HG03457 (cell line): ENCODE measurements at regions not wholly inside any gene's neighbourhood (a gene's known extent, or its start where the extent isn't known, plus 50 kb on each side); places are given as distances from the start of the nearest gene placed in this dataset.
"Not testable (repeated sequence)": the region's sequence is repeated elsewhere in the genome, so short reads cannot be mapped to it uniquely, and the experiment has no call there.

Experiments
- ATAC-seq: cut with Tn5 transposase; IDR thresholded peaks from one replicate; pipeline ENCODE4 v1.9.1; 2021; ENCODE audit warnings: moderate number of reproducible peaks; ENCODE audit not compliant: unreplicated experiment

DNA sequence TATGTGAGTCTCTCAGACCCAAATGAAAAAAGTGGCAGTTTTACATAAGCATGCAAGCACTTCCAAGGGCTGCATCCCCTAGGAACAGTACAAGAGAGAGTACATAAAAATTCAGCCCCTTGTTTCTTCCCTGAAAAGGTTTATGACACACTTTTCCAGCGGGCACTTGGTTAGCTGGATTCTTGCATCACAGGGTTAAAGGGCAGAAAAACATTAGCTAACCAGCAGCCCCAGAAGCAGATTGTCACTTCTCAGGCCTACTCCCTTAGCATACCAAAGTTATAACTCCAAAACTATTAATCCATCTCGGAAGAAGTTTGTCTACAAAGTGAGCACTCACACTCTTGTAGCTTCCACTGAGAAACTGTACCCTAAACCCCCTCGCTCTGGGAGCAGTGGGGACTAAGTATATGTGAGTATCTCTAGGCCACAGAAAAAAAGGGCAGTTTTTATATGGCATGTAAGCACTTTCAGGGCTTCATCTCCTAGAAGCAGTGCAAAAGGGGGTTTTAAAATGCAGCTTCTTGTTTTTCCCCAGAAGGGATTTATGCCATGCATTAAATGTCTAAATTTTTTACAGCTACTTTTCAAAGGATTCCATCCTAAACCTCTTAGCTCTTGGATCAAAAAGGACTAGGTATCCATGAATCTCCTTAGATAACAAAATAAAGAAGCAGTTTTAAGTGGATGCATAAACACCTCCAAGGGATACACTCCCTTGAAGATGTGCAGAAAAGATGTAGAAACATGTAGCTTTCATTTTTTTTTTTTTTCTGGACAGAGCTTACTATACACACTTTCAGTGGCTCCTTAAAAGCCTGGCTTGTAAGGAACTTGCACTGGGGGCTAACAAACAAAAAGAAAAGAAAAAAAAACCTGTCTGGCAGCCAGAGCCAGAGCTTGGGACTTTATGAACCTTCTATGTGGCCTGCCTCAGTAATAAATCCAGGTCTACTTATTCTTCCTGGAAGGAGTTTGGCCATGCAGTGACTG, 956.7 kb downstream of the CCSER2 start:
- no peak for ATAC-seq

DNA sequence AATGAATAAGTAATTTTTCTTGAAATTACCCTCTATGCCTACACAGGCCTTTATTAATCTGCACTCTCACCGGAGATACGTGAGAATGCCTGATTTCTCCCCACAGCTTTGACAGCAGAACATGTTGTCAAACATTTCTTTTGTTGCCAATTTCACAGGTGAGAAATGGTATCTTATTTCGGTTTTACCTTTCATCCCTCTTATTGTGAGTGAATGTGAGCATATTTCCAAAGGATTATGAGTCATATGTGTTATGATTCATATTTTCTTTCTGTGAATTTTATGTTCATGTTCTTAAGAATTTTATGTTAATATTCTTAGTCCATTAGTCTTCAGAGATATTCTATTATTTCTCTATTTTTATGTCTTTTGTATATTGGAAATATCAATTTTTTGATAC, 965.1 kb downstream of the CCSER2 start:
- ATAC-seq = no peak

DNA sequence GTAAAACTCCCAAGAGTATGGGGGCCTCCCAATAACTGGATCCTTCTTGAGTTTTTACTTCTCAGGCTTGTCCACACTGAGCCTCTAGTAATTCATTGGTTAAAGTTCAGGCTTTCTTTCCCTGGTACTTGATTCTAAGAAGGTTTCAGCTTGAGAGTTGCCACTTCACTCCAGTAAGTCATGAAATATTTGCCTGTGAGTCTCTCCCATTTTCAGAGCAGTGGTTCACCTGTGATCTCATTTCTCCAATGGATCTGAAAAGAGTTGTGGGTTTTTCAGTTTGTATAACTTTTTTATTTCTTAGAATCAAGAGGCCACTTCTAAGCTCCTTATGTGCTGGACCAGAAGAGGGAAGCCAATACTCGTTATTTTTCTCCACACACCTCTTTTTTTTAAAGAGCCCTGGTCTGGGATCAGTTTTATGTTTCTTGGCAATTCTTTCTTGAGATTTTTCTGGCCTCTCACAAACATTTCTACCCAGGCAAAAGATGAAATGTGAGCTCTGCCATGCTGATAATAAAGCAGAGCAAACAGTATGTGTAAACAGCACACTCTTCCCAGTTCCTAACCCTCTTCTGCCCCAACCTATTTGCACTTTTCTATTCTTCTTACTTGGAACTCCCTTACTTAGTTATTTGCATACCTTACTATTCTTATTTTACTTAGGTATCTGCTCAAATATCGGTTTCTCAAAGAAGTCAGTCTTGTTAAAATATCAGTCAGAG, 983.4 kb downstream of the CCSER2 start:
- no peak for ATAC-seq

DNA sequence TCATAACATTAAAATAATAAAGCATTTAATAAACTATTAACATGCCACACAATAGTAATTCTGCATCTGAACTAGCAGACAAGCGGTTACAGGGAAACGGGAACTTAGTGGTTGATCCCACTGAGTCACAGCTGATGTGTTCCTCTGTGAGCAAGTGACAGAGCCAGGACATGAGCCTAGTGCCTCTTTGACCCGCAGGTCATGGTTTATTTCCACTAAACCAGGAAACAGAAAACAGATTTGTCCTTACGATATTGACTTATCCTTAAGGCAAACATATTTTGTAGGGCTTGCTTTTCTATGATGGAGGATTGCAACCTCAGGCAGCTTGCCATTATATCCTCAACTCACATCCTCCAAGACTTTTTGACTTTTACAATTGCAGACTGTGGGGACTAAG, 987.3 kb downstream of the CCSER2 start:
- ATAC-seq = no peak

DNA sequence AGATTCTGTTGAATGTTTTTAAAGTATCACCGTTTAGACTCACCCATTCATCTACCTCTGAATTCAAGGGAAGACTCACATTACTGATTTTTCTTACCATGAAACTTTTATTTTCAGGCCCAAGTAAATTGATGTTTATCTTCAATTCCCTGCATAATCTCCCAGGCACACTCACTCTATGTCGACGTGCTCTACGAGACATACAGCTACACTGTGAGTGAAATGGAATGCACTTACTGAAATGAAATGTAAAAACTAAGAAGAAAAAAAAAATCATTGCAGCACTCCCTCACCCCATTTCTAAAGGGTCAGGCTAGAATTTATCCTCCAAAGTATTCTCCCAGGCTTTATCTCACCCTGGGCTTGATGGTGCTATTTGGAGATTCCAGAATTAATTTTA, 987.9 kb downstream of the CCSER2 start:
- ATAC-seq = no peak

DNA sequence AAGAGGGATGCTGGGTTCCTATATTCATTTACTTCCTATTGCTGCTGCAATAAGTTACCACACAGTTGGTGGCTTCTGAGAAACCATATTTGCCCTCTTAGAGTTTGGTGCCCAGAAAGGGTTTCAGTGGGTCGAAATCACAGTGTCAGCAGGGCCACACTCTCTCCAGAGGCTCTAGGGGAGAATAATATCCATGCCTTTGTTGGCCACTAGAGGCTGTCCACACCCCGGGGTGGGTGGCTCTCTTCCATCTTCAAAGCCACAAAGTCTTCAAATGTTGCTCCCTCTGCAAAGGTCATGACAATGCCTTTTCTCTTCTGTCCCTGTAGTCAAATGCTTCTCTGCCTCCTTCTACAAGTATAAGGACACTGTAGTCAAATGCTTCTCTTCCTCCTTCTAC, 989.4 kb downstream of the CCSER2 start:
- no peak for ATAC-seq

DNA sequence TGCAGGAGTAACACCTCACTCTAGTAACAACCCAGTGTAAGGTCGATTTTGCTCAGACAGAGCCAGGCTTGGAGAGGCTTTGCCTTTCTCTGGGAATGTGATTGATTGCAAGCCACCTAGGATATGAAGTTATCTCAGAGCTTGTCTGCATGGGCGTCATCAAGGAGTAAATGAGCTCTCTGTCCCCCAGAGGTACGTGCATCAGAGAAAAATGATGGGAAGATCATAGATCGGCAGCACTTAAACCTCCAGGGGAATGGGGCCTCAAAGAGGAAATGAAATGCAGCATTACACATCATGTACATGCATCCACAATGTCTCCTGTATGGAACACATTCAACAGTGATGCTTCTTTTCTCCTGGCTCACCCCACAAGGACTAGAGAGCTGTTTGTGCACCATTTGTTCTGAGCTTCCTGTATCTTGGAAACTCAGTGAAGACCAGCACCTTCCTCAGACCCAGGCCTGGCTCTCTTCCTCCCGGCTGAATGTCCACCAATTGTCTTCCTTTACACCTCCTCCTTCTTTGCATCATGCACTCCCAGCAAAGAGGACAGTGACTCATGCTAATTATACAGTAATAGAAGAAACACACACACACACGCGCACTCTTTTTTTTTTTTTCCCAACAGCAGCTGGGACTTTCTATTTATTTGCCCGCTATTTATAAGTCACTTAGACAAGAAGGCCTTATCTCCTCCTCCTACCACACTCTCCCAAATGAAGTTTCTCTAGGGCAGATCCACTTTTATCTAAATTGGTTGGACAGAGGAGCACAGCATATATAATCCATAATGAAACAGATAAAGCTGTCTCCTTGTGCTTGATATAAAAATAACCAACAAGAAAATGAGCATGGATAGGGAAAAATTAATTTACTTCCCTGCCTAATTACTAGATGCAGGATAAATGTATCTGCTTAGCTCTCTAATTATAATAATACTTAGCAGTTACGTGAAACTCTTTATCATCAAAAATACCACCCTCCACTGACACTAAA, 990.7 kb downstream of the CCSER2 start:
- no peak for ATAC-seq

DNA sequence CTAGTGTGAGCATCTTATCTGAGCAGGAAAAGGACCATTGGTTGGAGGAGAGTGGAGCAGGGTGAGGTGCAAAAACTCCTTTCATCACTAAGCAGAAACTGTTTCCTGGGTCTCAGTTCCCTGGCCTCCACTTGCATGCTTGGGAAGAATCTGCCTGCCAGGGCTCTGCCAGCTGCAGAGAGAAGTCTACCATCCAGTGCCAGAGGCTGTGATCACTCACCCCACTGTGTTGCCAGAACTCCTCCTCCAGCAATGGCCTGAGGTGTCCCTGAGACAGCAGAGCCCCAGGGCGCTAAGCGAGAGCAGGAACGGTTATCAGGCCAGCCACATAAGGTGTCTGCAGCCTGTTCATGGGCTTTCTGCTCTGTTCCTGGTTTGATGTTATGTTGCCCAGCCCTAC, 991.4 kb downstream of the CCSER2 start:
- ATAC-seq = no peak

DNA sequence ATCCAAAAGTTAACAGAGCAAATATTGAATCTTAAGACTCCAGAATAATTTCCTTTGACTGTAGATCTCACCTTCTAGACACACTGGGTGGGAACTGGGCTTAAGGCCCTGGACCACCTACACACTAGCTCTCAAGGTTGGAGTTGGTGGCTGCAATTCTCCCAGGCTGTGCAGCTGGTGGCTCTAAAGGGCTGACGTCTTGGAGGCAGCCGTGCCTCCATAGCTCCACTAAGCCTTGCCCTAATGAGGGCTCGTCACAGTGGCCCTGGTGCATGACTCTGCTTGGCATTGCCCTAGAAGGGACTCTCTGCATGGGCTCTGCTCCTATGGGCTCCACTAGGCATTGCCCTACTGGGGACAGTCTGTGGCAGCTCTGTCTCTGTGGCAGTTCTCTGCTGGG, 1005.2 kb downstream of the CCSER2 start:
- no peak for ATAC-seq

DNA sequence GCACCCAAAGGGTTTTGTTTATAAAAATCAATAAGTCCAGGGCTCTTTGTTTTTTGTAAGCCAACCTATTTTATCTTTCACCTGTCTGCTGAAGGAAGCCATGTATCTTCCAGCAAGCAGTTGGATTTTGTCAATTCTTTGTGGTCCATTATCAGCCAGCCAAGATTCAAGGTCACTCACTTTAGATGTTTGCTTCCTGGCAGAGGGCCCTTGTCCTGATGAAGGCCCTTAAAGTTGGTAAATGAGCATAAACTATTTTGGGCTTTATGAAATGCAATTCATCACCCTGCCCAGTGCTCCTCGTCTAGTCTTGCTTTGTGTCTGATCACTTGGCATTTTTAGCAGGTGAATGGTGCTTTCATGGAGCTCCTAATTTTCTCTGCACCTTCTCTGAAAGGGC, 1004.2 kb downstream of the GRID1 start:
- ATAC-seq = no peak

DNA sequence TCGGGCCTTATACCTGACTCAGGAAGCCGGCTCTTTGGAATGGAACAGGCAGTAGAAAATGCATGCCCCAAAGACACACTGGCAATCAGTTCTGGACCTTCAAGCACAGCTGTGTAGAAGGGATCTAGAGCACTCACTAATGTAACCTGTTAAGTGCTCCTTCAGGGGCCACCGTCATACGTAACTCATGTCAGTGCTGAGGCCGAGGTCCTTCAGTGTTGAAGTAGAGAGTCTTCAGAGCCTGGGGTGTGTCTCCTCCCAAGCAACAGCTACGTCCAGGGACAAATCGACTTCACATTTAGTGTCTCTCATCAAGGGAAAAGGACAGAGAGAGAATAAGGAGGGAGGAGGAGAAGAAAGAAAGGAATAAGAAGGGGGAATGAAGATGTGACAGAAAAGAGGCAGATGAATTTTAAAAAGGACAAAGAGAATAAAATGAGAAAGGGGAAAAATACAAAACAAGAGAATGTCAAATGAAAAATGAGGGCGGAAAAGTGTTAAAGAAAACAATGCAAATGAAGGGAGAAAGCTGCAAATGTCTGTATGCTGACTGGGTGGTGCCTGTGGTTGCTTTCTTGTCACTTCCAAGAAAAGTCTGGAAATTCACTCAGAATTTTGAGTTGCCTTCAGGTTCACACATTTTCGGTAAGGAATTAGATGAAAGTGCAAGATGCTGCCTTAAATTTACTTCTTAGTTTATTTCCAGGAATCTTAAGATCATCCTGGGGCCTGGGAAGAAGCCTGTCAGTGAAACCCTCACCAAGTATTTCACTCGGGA, 989.4 kb downstream of the GRID1 start:
- no peak for ATAC-seq

DNA sequence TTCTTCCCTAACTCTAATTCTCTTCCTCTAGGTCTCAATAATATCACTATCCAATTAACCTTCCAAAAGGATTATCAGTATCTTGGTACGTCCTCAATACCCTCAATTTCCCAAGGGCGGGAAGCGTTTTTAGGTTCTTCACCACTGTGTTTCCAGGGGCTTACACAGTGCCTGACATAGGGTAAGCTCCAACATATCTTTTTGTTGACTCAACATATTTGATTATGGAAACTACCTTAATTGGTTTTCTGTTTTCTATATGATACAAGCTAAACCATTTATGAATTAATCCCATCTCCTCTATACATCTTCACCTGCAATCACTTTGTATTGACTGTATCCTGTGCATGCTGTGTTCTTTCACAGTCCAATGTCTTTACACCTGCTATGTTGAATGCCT, 987.3 kb downstream of the GRID1 start:
- ATAC-seq = no peak

DNA sequence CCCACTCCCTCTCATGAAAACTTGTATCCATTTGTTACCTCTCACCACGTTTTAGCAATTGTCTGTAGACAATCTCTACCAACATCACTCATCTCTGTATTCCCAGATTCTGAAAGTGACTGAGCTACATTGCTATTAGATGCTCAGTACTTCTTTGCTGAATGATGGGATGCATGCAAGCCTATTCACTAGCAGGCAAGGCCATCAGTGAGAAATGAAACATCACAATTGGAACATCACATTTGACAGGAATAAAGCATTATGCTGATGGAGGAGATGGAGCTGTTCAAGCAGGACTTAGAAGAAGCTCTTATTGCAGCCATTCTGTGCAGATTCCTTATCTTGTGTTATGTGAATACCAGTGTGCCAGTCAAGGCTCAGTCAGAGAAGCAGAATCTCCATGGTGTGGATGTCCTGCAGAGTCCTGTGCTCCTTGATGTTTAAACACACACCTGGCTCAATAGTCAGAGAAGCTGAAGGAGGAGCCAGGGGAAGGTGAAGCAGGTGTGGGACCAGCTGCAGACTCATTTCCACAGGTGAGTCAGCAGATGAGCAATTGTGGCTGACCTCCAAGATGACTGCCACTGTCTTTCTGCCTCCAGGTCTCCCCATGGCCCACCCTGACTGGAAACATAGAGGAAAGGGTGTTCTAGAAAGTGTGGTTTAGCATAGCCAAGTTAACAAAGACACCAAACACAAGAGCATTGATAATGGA, 965.5 kb downstream of the GRID1 start:
- ATAC-seq = no peak

DNA sequence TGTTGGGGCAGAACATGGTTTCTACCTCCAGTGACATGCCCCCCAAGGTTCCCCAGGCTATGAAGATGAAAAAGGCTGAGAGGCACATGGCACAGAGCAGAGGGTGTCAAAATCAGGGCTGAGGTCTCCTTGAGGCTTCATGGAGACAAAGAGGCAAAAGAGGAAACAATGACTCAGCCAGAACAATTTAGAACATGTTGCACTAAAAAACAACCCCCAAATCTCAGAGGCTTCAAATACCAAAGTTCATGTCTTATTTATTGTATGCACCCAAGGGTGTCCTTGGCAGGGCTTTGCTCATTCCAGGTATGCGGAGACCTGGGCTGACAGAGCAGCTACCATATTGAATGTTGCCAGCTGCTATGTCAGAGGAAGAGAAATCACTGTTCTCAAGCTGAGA, 964.1 kb downstream of the GRID1 start:
- no peak for ATAC-seq

DNA sequence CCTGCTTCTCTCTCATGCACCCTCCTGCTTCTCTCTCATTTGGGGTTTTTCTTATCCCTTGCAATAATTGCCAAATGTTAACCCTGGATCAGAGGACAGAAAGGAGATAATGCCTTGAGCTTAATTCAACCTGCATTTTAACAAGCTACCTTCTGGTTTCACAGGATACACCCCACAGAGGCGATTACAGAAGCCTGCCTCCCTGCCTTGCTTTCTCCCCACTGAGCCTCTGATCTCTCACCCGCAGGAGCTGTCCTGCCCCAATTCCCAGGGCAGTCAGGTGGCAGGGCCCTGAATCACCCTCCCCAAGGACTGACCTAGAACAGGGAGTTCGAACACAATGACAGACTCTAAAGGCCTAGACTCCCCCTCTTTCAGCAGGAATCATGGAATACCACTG, 959.5 kb downstream of the GRID1 start:
- no peak for ATAC-seq

DNA sequence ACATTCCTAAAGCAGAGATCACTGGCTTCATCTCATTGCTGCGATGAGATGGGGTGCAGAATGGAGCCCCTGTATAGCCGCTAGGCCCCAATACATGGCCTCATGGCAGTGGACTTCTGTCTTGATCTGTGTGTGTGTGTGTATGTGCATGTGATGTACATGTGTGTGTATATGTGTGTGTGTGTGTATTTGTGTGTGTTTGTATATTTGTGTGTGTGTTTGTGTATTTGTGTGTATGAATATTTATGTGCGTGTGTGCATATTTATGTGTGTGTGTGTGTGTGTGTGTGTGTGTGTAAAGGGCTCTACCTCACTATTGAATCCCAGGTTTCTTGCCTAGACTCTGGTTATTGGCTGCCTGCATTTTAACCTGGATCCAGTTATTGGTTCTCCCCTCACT, 958.2 kb downstream of the GRID1 start:
- no peak for ATAC-seq

DNA sequence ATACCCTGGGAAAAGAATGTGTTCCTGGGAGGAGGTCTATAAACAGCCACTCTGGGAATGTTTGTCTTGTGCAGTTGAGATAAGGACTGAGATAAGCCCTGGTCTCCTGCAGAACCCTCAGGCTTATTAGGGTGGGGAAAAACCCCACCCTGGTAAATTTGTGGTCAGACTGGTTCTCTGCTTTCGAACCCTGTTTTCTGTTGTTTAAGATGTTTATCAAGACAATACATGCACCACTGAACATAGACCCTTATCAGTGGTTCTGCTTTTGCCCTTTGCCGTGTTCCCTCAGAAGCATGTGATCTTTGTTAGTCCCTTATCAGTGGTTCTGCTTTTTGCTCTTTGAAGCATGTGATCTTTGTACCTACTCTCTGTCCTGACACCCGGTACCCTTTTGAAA, 956.0 kb downstream of the GRID1 start:
- not testable (repeated sequence) for ATAC-seq

DNA sequence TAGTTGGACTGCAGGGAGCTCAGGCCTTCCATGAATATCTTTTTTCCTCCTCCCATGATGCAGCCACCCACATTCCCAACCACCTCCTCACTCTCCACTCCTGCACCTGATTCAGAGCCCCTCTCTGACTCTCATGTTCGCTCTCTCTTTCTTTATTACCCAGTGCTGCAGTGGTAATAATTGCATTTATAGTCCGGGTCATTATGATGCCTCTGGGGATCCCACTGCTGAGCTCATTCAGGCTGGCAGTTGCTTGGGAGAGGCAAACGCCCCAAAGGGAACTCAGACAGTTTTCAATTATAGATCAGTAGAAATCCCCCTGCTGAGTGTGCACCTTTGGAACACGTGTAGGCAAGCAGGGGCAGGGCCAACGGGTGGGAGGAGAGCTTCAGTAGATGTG, 953.0 kb downstream of the GRID1 start:
- no peak for ATAC-seq

DNA sequence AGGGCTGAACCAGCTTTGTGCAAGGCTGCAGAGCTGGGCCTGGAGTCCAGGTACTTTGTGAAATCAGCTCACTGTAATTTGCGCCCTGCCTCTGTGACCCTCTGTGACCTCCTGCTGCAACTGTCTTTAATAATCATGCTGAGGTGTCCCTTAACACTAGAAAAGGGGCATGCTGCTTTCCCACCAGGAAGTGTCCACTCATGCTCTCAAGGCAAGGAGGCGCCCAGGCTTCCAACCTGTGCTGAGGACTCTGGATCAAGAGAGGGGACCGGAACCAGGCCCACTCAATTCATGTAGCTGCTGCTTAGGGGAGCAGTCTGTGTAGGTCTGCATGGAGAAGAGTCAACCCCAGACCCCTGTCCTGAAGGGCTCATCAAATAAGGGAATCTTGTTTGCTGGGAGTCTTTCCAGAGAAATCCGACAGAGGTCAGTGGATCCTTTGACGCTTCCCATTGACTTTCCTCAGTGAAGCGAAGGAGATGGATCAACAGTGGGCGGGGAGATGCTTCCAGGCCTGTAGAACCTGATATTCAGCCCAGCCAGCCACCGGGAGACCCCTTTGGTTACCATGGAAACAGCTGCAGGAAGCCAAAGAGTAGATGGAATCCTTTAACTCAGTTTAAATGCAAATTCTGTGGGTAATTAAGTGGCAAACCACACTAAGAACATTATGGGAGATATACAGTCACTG, 945.9 kb downstream of the GRID1 start:
- no peak for ATAC-seq
